ENCODE measurements at regions not wholly inside any gene's neighbourhood (a gene's known extent, or its start where the extent isn't known, plus 50 kb on each side); places are given as distances from the start of the nearest gene placed in this dataset.
"Not testable (repeated sequence)": the region's sequence is repeated elsewhere in the genome, so short reads cannot be mapped to it uniquely, and the experiment has no call there.

DNA sequence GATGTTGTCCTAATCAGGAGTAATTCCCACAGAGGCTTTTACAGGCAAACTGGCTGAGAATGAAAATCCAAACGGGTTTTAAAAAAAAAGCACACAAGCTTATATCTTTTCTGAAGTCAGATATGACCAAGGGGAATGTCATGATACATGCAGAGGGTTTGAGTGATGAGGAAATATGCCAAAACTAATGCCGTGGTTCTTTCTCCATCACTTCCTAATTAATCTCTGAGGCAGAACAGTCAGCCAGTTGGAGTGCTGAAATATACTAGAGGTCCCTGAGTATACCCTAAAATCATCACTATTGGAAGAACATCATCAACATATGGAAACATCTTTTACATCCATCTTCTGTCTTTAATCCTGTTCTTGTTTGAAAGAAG, 160.8 kb upstream of the FAR2 start:
- DNase-seq (ENCODE audit: low spot score) = no peak

DNA sequence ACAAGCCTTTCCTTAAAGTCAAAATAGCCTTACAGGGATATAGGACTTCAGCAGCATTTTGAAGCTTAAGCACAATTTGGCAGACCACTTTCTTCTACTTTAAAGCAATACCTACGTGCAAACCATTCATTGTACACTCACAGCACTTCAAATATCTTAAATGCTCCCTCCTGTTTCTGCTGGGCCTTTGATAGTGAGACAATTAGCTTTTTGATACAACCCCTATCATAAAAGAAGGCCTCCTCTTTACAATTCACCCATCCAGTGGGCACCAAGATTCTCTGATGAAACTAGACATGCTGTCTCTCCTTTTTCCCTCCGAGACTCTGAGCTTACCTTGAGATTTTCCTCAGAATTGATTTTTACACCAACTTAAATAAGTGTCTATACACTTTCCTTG, 157.5 kb upstream of the FAR2 start:
- no peak for DNase-seq (ENCODE audit: low spot score)

- no peak for DNase-seq (ENCODE audit: low spot score)
Measured at GRCh38 chr12:28993720-28994119, 155.4 kb upstream of the FAR2 start.

- no peak for DNase-seq (ENCODE audit: low spot score)
Measured at GRCh38 chr12:28994179-28994715, 154.8 kb upstream of the FAR2 start.

DNA sequence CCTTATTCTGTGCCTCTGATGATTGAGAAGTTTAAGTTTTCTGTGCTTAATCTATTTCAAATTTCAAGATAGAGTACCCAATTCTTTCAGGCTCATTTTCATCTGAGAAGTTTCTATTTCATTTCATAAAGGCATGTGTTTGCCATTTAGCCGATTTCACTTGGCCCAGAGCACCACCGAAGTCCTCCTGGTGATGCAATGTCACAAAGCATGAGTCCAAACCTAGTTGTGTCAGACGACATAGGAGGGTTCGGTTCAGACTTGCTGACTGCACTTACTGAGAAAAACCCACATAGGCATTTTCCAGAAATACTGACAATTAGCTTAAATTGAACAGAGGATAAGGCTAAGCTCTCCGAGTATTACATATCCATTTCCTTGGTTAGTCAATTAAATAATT, 152.4 kb upstream of the FAR2 start:
- DNase-seq (ENCODE audit: low spot score) = no peak

DNA sequence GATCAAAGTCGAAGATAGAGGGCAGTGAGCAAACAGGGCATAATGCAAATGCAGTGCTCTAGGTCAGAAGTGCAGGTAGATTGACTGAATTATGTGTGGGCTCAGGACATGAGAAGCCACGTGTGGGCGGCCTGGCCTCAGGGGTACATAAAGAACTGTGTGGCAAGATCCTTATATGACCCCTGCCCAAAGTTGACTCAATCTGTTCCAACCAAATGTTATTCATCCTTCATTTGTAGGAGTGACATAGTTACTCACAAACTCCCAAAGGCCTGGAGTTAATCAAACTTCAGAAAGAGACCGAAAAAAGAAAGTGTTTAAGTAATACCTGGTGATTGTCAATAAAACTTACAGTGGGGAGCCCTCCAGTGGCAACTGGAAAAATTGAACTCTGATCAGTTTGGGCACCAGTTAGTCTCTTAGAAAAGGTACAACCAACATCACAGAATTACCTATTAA, 150.4 kb upstream of the FAR2 start:
- peak; percentile 22 for DNase-seq (ENCODE audit: low spot score)

GRCh38 chr12:29004066-29004935, 144.8 kb upstream of the FAR2 start:
- DNase-seq (ENCODE audit: low spot score) = no peak

DNA sequence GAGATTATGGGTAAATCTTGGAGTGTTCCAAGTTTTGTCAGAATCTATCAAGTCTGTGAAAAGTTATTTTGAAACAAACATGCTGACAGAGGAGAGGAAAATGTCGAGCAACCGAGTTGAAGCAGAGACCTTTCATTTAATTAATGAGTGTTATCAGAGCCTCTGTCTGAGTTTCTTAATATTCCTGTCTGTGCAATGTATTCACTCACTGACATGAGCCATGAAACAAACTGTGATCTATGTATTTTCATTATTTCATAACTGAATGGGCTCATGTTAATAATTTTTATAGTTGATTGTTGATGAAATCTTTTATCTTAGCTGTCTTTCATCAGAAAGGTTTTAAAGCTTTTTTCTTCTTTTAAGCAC, 144.2 kb upstream of the FAR2 start:
- DNase-seq (ENCODE audit: low spot score) = no peak

DNA sequence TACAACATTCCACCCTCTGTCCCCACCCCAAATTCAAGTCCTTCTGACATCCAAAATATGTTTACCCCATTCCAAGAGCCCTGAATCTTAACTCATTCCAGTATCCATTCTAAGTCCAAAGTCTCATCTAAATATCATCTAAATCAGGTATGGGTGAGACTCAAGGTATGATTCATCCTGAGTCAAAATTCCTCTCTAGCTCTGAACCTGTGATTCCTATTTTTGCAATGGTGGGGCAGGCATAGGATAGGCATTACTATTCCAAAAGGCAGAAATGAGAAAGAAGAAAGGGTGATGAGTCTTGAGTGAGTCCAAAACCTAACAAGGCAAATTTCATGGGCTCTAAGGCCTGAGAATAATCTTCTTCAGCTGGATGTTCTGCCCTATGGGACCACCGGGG, 140.3 kb upstream of the FAR2 start:
- no peak for DNase-seq (ENCODE audit: low spot score)

DNA sequence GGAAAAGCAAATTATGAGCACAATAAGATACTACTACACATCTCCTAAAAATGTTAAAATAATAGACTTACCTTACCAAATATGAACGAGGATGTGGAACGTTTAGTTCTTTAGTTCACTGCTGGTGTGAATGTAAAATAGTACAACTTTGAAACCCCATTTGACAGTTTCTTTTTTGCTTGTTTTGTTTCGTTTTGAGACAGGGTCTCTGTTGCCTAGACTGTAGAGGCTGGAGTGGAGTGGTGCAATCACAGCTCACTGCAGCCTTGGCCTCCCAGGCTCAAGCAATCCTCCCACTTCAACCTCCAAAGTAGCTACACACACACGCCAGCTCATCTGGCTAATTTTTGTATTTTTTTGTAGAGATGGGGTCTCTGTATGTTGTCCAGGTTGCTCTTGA, 136.4 kb upstream of the FAR2 start:
- DNase-seq (ENCODE audit: low spot score) = no peak

GRCh38 chr12:29017532-29017931, 131.5 kb upstream of the FAR2 start:
- not testable (repeated sequence) for DNase-seq (ENCODE audit: low spot score)

DNA sequence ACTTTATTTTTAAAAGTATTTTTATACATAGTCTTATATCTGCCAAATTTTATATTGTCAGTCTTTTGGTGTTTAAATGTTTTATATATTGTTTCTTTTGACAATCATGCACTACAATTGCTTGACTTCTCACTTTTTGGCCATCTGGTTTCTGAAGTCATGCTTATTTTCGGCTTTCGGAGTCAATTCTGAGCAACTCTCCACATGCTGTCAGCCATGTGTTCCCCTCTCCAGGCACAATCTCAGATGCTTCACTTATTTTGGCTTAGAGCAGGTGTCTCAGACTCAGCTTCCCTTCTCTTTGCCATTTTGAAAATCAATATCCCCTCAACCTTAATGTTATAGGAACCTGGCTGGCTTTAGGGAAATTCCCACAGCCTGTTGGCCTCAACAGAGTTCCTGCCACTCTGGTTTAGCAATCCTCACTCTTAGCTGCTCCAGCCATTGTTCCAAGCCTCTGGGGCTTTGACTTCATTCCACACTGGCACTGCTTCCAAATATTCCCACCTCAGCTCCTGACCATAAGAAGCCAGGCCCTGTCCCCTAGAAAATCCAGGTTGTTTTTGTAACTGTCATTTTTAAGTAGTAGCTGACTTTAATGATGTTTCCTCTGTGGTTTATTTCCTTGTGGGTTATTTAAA, 125.5 kb upstream of the FAR2 start:
- DNase-seq (ENCODE audit: low spot score) = no peak

DNA sequence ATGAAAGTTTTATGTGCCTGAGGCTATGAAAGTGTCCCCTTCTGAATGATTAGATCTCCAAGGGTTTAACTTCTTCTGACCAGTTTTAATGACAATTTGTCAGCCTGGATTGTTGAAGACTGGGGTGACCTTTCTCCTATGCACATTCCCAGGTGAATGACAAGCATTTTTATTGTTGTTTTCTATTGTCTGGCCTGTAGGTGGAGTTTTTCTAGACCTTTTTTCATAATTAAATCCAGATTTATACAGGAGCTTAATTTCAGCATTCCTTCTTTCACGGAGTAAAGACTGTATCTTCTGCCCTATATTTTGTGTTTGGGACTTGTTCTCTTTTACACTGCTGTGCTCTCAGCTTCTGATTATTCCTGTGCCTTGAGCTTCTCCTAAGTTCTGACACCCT, 125.0 kb upstream of the FAR2 start:
- no peak for DNase-seq (ENCODE audit: low spot score)

DNA sequence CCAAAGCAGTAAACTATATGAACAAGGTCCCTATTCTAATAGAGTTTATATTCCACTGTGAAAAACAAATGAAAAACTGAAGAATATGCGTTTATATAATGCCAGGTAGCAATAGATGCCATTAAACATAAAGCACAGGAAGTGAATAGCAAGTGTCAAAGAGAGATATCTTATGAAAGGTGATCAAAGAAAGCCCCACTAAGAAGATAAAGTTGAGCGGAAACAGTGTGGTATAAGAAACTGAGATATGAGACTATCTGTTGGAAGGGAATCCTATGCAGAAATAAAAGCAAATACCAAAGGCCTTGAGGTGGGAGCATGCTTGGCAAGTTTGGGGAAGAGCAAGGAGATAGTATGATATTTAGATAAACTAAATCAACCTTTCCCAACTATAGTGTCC, 123.1 kb upstream of the FAR2 start:
- no peak for DNase-seq (ENCODE audit: low spot score)

- no peak for DNase-seq (ENCODE audit: low spot score)
Measured at GRCh38 chr12:29026419-29026818, 122.7 kb upstream of the FAR2 start.

- not testable (repeated sequence) for DNase-seq (ENCODE audit: low spot score)
Measured at GRCh38 chr12:29029484-29029883, 119.6 kb upstream of the FAR2 start.

DNA sequence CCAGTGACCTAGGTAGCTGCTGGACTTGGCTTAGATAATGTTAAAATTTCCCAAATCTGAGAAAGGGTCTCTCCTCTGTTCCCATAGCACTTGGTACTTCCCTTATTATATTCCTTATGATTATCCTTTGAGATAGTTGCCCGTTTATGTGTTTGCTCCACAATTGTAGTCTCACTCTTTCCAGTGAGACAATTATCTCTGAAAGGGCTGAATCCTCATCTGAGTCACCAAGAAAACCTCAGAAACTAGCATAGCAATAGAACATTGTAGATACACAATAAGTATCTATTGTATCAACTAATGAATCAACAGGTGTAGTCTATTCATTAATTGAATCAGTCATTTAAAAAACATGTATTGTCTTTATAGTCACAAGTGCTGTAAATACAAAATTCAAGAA, 119.1 kb upstream of the FAR2 start:
- DNase-seq (ENCODE audit: low spot score) = no peak

DNA sequence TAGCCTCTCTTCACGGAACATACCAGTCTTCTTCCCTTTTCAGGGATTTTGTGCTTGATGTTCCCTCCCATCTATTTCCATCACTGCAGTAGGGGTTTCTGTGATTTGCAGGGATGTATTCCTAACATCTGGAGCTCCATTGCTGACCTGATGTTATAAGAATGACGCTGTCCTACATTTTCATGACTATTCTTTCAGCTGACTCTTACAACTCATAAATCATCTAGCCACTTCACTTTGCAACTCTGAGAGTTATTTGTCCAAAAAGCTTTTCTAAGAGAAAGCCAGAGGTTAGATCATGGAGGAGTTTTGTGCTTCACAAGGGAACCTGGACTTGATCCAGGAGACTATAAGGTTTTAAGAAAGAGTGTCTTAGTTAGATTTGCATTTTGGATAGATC, 116.6 kb upstream of the FAR2 start:
- DNase-seq (ENCODE audit: low spot score) = no peak

DNA sequence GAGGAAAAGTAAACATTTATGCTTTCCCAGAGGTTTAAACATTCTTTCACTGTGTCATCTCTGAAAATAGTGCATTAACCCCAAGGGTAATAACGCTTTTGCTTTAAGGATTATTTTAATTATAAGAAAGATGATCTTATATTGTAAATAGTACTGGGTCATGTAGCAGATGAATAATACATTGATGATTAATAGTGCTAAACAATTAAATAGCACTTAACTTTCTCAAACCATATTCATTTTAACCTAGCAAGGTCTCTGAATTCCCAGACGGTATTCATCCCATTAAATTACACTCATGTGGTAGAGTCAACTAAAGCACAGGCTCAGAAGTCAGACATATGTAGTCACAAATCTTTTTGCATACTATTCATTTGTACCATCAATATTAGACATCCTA, 115.6 kb upstream of the FAR2 start:
- DNase-seq (ENCODE audit: low spot score) = no peak

- DNase-seq (ENCODE audit: low spot score) = no peak
Measured at GRCh38 chr12:29035112-29035511, 114.0 kb upstream of the FAR2 start.

DNA sequence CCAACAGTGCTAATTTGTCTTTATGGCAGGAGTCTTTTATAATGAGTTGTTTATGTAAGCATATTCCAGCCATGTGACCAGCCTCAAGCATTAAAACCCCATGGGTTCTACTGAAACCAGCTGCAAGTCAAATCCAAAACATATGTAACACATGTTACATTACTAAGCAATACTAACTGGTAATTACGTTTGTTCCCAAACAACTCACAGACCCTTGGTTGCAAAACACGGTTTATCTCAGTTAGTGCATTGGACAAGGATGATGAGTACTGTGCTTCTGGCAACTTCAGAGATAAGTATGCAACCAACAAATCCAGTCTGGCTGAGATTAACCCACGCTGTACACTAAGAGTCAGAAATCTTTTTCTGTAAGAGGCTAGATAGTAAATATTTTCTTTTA, 110.1 kb upstream of the FAR2 start:
- no peak for DNase-seq (ENCODE audit: low spot score)

- DNase-seq (ENCODE audit: low spot score) = peak; percentile 8
Measured at GRCh38 chr12:29041621-29042020, 107.5 kb upstream of the FAR2 start.

DNA sequence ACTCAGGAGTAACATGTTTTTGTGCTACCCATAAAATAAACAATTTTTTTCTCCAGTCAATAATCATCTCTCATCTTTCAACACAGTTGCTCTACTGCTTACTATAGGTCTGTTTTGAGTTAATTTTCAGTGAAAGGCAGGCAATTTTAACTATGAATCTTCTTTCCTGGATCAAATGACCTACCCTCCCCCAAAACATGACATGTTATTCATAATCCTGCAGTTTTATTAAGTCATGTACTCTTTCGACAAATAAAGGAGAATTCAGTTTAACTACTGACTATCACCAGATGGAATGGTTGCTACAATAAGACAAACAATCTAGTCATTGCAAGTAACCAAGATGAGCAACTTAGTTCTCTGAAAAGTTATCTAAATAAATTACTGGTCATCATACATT, 106.0 kb upstream of the FAR2 start:
- no peak for DNase-seq (ENCODE audit: low spot score)

GRCh38 chr12:29044799-29045198, 104.3 kb upstream of the FAR2 start:
- DNase-seq (ENCODE audit: low spot score) = no peak

Data from HuH-7 (cell line).